HG02970 (cell line): ENCODE measurements at regions not wholly inside any gene's neighbourhood (a gene's known extent, or its start where the extent isn't known, plus 50 kb on each side); places are given as distances from the start of the nearest gene placed in this dataset.

Source experiments
- ATAC-seq: cut with Tn5 transposase; IDR thresholded peaks from one replicate; pipeline ENCODE4 v1.9.1; 2021; ENCODE audit warnings: mild to moderate bottlenecking, moderate library complexity, moderate number of reproducible peaks; ENCODE audit not compliant: unreplicated experiment, low FRiP score

DNA sequence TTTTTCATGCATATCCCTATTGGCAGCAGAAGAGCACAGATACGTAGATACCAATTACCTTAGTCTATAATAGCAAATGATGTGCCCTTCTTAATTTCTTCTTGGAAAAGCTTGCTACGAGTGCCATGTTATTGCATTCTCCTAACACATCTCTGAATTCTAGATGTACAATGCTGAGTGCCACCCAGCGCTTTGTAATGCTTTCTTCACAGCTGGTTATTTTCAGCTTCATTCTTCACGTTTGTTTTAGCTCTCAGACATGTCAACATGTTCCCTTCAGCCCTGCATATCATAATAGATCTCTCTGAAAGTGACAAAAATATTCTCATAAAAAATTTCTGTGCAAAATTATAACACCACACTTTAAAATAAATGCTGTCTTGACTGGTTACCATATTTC lies 981.2 kb downstream of the TTLL7 start:
- ATAC-seq, result no peak

DNA sequence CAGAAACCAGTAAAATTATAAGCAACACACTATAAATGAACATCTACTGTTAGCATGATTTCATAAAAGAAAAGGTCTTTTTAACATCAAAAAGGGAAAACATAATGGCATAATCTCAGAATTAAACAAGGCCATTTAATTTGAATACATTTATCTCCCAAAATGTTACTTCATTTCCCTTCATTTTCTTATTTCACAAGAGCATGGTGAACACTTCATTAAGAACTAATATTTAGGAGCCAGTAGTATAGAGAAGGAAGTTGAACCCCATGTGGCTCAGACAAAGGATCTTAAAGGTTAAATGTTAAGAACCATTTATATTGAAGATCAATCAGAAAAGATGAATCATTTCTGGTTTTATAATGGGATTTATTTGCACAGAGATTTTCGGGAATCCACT lies 981.7 kb downstream of the TTLL7 start:
- no peak for ATAC-seq

DNA sequence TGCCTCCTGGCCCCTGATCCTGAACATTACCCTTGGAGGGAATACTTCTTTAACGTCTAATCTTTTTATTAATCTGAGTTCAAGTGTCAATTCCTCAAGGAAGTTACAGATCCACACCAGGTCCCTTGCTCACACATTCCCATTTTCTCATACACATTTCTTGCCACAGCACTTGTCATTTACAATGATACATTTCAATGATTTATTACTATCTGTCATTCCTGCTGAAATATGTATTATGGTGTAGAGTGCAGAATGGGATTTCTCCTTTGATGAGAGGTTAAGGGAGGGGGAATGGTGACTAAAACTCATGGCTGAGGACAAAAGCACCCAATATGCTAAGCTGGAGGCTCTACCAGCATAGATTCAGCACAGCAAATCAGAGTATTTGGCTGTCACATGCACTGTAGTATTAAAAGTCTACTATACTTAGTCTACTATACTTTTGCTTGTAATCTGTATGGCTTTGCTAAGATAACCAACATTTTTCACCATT lies 982.5 kb downstream of the TTLL7 start:
- ATAC-seq, result no peak

DNA sequence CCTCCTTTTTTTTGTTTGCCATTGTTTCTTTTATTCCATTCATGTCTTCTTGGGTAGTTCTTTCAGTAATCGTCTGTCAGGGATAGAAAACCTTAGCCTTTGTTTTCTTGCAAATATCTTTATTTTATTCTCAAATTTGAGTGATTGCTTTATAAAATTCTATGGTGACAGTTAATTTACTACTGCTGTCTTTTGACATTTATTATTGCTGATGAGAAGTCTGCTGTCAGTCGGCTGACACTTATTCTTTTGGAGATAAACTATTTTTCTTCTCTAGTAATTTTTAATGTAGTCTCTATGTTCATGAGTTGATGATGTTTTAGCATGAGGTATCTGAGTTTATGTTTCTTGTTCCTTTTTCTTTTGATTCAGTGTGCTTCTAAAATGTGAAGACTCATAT lies 983.8 kb downstream of the TTLL7 start:
- ATAC-seq, result no peak

DNA sequence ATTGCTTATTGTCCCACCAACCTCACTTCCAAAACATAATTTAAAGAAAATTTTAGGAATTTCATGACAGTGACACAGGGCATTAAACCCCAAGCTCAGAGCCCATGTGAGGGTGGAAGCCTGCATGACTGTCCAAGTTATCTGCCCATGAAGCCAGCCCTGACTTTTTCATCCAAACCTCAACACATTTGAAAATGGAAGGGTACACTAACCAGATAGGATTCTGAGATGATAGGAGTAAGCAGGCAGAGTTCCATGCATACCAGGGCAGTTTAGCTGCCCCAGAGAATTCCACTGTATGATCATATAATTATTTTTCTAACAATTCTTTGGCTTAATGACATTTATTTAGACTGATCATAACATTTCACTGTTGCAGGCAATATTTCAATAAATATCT lies 986.0 kb downstream of the TTLL7 start:
- no peak for ATAC-seq

DNA sequence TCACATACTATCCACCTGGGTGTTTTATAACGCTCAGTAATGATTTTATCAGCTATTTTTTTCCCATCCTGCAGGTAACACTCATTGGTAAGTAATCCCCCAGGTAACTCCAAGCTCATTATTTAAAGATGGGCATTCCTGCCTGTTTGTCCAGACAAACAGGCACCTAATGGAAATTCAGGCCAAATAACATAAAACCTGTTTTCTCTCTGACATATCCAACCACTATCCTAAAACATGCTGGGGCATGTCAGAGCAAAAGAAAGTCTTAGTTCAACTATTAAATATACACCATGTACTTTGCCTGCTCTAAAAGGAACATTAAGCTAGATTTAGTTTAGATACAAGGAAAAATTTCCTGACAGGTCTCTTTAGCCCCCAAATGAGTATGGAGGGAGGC lies 987.7 kb downstream of the TTLL7 start:
- no peak for ATAC-seq

DNA sequence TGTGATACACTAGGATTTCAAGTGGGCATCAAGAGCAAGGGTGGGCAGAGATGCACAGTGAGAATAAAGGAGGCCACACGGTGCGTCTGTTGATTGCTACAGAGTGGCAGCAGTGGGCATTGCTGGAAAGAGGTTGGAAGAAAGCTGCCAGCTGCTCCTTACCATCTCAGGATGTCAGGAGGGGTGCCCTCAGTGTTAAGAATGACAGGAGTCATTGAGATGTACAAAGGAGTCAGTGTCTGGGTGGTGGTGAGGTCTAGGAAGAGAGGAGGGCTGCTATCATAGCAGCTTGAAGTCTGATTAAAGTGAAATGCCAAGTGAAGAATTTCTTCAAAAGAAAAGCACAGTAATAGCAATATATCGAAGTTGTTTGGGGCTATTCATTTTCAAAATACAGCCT lies 992.7 kb downstream of the TTLL7 start:
- ATAC-seq, result no peak

DNA sequence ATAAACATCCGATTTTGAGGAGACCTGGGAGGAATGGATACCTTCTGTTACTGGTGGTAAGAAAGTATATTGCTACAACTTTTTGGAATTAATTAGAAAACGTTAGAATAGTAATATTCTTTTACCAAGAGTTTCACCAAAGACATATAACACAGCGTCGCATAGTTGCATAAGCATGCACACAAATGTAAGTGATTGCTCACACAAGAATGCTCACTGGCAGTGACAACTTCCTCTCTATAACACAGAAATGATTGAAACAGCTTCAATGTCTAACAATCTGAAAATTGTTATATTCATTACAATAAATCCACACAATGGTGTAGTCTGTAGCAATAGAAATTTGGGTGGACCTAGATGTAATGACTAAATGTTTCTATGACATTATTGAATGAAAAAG lies 998.6 kb downstream of the TTLL7 start:
- no peak for ATAC-seq

DNA sequence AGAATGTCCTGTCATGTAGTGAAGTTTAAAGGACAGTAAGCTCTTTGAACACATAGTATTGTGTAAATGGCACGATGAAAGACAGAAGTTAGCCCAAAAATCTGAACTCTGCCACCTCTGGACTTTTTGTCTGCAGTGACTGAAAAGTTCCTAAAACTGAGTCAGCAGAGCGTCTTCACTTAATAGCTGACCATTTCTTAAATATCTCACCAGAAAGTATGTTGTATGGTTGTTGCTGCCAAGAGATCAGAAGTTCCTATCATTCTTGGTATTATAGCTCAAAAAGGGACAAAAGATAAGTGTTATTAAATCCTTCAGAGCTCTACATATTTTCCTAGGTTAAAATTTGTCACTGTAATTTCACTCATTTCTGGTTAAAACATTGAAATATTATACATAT lies 1003.0 kb downstream of the TTLL7 start:
- no peak for ATAC-seq

DNA sequence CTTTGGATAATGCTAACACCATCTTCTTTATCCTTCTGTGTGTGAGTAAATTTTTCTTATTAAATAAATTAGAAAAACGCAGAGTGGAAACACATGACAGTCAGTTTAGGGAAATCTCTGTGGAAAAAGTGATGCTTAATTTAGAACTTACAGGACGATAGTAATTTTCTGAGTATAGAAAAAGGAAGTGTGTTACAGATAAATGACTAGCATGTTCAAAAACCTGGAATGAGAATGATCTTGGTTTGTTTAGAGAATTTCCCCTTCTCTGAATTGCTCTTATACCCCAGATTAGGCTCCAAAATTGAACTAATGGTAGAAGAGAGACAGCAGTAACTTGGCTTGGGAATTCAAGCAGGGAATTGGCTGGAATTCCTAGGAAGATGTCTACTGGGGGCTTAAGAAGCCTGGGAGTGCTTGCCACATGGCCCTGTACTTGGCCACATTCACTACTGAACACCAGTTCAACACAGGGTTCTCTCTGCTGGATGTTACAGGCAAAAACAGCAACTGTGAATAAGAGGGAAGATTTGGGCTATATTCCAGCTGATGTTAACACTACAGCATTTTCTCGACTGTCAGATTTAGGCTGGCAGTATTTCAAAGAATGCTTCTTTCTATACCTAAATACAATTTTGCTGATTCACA lies 1004.2 kb downstream of the TTLL7 start:
- no peak for ATAC-seq

DNA sequence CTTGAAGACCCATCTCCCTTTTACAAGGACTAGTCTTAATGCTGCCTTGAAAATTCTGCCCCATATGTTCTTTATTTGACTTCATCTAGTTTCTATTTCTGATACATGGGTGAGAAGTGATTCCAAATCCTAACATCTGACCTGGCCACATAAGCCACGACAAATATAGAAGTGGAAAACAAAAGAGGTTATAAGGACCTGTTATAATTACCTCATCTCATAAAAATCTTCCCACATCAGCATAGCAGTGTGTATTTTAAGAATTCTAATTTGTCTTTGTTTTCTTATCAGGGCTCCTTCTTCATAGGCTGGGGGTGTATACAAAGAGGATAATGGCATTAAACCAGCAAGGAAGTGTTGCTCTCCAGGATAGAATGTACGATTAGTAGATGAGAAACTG lies 1007.4 kb downstream of the TTLL7 start:
- ATAC-seq, result no peak

DNA sequence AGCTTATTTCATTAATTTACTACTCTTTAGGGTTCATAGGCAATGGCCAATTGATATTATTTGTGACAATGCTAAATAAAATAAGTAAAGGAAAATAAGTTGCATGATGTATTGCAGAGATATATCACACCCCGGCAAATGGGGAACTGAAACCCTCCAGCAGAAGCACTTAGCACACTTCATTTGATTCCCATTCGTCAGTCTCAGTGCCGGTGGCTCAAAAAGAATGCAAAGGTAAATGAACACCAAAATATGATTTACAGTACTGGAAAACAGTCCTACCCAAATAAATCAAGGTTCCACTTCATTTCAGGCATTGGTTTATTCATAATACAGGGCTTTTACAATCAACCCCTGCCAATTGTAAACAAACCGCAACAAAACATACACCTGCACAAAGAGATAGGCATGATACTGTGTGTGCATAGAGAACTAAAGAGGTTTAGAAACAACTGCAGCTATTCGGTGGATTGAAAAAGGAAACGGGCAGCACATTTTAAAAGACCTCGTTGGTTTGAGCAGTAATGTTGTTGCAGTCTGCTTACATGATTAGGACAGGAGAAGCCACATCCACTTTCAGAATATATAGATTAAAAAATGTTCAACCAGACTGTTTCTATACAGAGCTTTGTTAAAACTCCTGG lies 1019.2 kb downstream of the TTLL7 start:
- peak; percentile 99 for ATAC-seq

DNA sequence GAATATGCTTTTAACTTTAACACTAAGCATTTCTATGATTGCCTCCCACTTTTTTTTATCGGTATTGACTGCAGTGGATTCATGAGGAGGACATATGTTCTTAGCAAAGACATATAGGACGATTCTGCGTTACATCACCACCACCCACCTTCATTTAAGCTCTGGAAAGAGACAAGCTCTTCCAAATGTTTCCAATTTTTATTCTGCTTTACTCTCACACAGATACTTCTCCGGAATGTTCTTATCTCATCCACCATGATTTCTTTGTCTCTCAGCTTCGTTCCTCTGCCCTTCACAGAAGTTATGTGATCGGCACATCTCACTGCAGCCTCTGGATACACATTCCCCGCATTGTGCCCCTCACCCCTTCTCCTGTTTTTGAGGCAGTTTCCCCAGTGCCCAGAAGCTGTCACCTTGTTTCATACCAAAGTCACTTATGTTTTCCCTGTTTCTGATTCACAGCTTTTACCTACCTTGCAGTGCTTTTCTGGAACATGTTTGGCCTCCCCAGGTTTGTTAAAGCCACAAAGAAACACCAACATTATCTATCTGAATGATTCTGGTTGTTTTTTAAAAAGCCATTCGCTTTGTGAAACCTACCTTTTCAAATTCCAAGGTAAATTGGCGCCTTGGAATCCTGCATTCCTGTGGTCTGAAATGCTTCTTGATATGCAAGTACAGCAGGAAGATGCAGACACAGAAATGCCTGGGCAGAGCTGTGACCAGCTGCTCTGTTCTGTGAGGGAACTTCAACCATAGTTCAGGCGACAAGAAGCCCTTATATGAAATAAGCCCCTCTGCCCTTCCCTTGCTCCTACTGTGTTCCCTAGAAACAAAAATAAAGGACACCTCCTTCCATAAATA lies 1020.2 kb downstream of the TTLL7 start:
- ATAC-seq, result no peak

DNA sequence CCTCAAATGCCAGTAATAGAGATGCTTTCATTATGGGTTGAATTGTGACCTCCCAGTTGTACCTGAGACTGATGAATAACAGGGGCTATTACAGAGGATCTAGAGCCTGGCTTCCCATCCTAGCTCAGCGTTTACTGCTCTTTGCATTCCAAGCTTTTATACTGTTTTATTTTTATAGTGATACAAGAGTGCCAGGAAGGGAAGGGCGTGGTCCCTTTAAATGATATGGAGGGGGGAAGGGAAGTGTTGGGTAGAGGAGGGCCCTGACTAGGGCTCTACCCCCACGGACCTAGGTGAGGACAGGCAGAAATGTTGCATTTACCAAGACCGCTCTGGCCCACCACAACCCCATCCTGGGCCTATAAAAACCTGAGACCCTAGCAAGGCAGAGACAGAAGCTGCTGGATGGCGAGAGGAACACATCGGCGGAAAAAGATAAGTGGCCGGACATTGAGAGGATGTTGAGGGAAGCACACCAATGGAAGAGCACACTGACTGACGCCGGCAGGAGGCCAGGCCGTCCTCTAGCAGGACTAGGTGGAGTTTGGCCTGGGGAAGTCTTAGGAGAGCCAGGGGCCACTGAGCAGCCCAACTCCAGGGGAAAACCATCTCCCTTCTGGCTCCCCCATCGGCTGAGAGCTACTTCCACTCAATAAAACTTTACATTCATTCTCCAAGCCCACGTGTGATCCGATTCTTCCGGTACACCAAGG lies 1025.9 kb downstream of the TTLL7 start:
- ATAC-seq, result no peak

DNA sequence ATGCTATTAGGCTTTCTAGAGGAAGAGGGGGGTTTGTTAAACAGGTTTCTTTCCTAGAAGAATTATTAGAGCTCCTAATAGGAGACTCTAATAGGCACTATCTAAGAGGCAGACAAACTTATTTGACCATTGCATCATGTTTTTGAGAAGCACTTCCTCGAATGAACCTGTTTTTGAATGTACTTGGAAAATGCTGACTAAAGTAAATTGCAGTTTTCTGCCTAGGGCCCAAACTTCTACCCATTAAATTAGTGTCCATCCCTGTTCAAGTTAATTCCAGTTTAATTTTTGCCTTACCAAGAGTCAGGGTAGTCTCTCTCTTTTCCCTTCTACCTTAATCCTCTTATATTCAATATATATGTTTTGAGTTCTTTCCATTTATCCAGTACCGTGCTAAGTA lies 1029.6 kb downstream of the TTLL7 start:
- ATAC-seq, result no peak

DNA sequence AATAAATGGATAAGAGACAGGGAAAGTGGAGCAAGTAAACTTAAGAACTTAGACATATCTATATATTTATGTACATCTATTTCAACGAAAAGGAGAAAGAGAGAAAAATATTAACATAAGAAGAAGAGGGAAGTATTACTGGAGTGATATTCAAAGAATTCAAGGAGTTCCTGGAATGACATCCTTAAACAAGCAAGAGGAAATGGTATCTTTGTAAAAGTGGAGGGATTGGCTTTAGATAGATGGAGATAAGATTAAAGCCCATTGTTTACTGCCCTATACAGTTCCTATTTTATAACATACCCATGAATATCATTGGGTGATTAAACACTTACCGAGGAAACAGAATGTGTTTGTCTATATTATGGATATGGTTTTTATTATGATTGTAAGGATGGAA lies 1036.3 kb downstream of the TTLL7 start:
- ATAC-seq, result no peak

DNA sequence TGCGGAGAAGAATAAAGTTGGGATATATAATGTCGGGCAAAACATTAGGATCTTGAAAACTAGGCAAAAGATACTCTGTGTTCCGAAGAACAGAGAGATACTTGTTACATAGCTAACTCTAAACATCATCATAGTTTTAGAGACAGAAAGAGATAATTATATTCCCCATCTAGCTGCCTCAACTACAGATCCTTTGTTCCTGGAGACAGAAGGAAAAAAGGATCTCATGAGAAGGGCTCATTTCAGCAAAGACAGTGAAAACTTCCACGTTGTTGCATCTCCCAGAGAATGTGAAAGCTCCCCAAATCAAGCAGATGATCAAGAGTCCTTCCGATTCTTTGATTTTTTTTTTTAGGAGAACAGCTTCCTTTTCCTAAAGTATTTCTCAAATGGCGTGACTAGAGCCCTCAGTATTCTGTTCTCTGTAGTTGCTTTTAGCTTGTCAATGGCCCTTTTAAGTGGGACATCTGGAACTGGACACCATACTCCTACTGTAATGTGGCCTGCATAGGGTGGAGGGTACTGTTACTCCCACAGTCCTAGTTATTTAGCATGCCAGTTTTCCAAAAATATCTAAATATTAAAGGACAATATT lies 1048.2 kb downstream of the TTLL7 start:
- ATAC-seq, result no peak

DNA sequence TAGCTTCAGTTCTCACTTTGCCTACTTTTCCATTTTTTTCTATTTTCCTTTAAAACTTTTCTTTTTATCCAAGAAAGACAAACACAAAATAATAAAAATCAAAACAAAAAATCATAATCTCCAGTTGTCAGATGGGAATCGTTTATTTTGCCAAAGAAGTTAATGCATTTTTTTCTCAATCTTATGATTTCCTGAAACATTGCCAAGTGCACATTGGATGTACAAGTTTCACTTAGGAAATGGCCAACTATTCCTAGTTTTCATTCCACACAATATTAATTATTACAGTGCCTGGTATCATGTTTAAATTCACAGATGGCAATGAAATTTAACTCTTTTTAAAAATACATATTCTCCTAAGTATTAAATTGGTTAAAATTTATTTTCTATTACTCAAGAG lies 1050.5 kb downstream of the TTLL7 start:
- no peak for ATAC-seq

DNA sequence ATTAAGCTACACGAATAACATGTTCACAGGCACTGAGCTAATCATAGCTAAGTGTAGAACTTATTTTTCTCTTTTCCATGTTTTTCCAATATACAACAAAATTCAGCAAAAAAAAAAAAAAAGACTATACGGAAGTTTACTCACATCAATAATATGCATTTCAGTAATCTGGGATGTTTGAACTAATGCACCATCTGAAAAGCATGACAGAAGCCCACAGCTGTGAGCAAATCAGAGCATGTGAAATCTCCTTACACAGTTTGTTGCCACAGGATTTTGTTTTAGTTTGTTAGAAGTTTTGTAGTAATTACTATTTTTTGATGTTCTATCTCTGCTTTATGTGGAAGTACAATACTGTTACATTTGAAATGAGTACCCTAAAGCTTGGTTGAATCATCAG lies 1051.7 kb downstream of the TTLL7 start:
- ATAC-seq, result no peak

DNA sequence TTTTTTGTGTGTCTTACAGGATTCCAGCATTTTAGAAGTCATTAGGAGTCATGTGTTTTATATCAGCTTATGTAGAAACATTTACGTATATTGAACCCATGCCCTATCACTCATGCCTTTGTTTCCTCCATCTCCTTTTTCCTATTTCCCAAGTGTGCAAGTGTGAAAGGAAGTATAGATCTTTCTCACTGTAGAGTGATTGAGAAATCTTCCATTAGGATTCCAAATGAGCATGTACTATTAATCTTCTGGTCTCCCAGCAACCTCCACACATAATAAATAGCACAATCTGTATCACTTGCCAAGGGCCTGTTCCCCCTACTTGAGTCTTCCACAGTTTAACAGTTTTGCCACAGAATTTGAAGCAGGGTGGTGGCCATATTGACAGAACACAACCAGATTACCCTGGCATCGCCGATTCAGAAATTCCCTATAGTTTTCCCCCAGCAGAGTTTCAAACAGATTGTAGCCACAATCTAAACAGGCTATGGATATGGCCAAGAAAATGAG lies 1052.8 kb downstream of the TTLL7 start:
- ATAC-seq, result no peak
